GM13977 (cell line): ENCODE measurements at regions not wholly inside any gene's neighbourhood (a gene's known extent, or its start where the extent isn't known, plus 50 kb on each side); places are given as distances from the start of the nearest gene placed in this dataset.

ENCODE experiments used
- DNase-seq: peaks from one replicate; pipeline ENCODE4 v3.0.0; 2012; ENCODE audit warnings: low spot score
- CTCF ChIP-seq: IDR thresholded peaks from 2 replicates; pipeline ENCODE4 v1.5.1; 2012; ENCODE audit warnings: mild to moderate bottlenecking, control low read depth; ENCODE audit not compliant: insufficient read depth; ENCODE audit errors: extremely low read depth, missing control alignments
- in situ Hi-C: fragments of 300-500 bp; cut with MboI; formaldehyde crosslinking; loops from one replicate; pipeline ENCODE4 v1.12.0; 2022; ENCODE audit warnings: low sequenced_read_pairs, low pct_unique_long_range_greater_than_20kb, mixed read lengths, inconsistent platforms; ENCODE audit not compliant: unreplicated experiment

GRCh38 chr4:148787285-148787684 lies 345.1 kb upstream of the NR3C2 start:
- no peak for DNase-seq
- in situ Hi-C loops = no loop called here
- no peak for TF ChIP-seq CTCF

GRCh38 chr4:148786699-148787098 lies 344.5 kb upstream of the NR3C2 start:
- in situ Hi-C loops = no loop called here
- DNase-seq = no peak
- TF ChIP-seq CTCF = no peak

- in situ Hi-C loops = no loop called here
- DNase-seq = no peak
- TF ChIP-seq CTCF = no peak
Measured at GRCh38 chr4:148782284-148782683, 340.1 kb upstream of the NR3C2 start.

- in situ Hi-C loops = no loop called here
- DNase-seq = no peak
- no peak for TF ChIP-seq CTCF
Measured at GRCh38 chr4:148780426-148781005, 338.3 kb upstream of the NR3C2 start.

GRCh38 chr4:148779771-148780170 lies 337.6 kb upstream of the NR3C2 start:
- in situ Hi-C loops = no loop called here
- no peak for TF ChIP-seq CTCF
- DNase-seq = no peak

GRCh38 chr4:148778980-148779675 lies 336.9 kb upstream of the NR3C2 start:
- in situ Hi-C loops = no loop called here
- TF ChIP-seq CTCF = no peak
- no peak for DNase-seq
